ENCODE measurements at regions not wholly inside any gene's neighbourhood (a gene's known extent, or its start where the extent isn't known, plus 50 kb on each side); places are given as distances from the start of the nearest gene placed in this dataset.

DNA sequence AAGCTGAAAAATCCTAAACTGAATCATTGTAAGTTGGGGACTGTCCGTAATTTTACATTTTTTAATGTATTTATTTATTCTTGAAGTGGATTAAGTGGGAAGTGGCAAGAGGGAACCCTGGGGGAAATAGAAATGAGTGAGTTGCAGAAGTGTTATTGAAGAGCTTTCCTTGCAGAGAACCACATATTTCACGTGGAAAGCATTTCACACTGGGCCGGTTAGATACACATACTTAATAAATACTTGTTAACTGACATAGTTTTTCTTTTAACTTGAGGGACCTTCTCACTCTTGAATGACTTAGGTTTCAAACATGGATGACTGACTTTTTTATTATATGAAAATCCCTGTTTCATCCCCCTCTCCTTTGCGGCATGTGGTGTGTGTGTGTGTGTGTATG lies 239.3 kb downstream of the LMO4 start:
- no peak for DNase-seq

DNA sequence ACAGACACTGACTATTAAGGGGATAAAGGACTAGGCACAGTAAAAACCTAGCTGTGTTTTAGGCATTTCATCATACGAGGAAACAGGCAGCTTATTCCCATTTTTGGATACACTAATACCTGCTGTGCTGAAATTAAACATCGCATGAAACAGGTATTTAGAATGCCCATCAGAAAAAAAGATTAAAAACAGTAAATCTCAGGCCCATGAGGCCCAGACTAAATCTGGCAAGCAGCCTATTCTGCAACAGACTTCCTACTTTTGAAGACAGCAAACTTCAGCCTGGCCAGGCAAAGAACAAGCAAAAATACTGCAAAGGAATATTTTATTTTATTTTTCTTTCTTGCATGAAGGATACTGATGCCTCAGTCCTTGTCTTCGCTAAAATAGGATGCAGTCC lies 240.2 kb downstream of the LMO4 start:
- DNase-seq = no peak

DNA sequence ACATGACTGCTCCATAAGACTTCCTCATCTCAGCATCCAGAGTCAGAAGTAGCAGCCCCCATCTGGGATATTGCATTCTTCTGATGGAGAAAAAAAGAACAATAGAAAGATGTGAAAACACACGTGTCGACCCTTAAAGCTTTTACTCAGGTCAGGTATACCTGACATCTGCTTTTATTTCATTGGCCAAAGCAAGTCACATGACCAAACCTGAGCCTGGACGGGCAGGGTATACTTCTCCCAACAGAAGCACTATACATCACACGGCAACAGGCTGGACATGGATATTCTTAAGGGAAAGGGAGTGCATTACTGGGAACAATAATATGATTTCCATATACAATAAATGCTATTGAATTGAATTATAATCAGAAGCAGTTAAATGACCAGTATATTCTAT lies 243.3 kb downstream of the LMO4 start:
- no peak for DNase-seq

DNA sequence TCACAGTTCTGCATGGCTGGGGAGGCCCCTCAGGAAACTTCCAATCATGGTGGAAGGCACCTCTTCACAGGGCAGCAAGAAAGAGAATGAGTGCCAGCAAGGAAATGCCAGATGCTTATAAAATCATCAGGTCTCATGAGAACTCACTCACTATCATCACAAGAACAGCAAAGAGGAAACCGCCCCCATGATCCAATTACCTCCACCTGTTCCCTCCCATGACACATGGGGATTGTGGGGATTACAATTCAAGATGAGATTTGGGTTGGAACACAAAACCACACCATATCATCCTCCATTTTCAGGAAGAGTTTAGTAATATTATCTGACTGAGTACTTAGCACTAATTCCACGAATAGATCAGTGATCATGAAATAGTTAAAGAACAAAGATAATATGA lies 244.2 kb downstream of the LMO4 start:
- no peak for DNase-seq

DNA sequence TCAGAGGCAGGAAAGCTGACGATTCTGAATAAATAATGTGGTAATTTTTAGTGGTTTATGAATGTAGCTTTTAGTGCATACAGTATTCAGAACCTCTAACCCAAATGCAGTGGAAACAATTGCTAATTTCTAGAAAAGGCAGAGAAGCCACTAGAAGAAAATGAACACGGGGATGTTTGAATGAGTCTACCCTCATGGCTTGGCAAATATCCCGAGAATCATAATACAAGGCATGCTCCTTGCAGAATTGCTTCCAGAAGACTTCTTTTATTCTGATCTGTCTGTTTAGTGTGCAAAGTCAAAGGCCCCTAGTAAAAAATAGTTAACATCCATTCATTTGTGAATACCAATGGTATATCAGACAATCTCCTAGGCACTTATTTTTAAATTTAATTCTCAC lies 246.8 kb downstream of the LMO4 start:
- no peak for DNase-seq

DNA sequence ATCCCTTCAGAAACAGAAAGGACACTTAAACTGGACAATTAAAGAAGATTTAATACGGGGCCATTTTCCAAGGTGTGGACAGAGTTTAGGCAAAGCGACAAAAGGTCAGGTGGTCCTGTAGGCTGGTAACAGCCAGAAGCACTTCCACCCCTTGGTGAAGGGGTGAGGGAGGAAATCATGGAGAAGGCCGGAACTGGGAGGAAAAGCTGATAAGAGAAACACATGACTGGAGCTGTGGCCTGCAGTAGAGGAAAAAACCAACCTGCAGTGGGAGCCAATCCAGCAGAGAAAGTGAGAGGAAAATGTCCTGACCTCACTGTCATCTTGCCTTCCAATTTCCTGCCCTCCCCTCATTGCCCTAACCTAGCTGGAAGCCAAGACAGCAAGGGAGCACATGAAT lies 249.8 kb downstream of the LMO4 start:
- no peak for DNase-seq

DNA sequence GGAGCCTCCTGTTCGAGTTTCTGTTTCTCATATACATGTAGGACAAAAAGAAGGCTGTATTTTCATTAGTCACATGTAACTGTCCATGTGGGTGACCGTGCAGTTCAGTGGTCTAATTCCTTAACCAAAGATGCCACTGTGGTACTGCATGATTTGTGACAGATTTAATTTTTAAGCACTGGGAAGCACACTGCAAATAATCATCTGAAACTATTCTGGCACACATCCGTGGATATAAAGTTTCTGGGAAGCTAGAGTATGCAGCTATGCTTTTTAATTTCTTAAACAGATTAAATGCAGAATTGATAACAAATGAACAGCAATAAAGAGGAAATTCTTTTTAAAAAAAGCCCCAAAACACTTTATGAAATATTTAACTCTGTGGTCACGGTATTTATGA lies 254.8 kb downstream of the LMO4 start:
- DNase-seq = no peak

DNA sequence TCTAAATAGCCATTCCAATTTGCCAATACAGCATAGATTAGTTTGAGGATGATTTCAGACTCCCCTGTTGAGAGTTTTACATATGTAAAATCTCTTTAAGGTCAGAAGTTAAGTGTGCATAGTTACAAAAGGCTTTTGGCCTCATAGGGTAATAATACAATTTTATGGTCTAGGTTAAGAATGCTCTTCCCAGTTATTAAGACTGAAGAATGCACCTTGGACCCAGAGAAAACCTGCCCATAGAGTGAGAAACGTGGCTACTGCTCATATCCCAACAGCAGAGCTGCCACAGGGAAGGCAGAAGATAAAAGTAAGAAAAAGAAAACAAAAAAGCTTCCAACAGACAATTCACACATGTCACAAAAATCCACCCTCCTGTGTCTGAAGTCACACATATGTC lies 255.9 kb downstream of the LMO4 start:
- no peak for DNase-seq

DNA sequence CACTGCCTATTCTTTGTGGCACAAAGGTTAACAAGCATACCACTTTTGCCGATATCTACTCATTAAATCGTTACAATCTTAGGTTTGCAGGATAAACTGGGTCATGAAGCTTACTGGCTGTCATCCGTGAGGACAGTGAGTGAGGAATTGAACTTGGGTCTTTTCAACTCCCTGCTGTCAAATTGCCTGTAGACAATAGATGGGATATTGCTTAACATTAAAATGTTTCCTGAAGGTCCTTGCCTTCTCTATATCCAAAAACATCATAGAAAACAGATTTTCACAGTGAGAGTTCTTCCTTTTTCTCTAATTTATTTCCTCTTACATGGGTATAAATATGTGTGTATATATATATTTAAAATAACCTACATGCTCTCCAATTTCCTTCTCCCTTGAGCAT lies 257.8 kb downstream of the LMO4 start:
- DNase-seq = no peak

DNA sequence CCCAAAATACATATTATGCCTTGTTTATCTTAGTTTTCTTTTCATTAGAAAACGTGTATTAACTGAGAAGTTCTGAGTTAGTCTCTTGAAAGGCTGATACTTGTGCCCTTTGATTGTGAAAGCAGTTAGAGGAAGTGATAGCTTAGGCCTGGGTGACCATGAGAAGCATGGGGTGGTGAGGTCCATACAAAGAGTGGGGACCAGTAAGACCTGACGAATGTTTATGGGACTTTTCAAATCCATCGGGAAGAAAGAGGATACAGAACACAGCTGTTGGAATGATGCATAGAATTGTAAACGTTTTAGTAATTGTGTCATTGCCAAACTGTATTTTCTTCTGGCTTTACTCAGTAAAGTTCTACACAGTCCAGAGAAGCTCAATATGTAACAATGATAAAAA lies 259.8 kb downstream of the LMO4 start:
- DNase-seq = no peak

DNA sequence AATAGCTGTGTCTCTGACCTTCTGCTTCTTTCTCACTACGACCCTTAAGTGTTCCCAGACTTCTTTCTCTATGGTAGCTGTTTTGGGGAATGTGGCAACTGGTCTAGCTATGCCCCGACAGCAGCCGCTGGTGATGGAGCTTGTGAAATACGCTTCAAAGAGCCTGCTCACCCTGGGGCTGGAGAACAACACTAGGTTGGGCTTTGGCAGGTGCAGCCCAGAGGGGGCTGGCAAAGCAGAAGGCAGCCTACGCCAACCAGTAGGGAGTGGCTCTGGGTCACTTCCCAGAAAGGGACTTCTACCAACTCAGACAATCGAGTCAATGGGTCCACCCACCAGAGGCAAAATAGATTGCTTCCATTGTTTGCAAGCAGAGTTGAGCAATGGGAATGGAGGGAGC lies 262.8 kb downstream of the LMO4 start:
- no peak for DNase-seq

DNA sequence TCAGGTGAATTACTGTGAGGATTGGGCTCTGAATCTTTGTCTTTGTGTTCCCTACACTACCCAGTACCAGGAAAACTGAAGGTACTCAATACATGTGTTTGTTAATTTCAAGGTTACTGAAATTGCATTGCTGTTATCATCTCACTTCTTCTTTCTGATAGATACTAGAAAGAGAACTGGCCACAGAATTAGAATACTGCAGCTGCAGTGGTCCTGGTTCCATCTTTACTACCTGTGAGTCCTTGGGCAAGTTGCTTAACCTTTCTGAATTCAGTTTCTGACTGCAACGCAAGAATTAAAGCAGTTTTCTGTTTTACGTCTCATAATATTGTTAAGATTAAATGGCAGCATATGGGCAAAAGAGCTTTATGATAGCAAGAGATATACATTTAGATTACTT lies 263.5 kb downstream of the LMO4 start:
- no peak for DNase-seq

DNA sequence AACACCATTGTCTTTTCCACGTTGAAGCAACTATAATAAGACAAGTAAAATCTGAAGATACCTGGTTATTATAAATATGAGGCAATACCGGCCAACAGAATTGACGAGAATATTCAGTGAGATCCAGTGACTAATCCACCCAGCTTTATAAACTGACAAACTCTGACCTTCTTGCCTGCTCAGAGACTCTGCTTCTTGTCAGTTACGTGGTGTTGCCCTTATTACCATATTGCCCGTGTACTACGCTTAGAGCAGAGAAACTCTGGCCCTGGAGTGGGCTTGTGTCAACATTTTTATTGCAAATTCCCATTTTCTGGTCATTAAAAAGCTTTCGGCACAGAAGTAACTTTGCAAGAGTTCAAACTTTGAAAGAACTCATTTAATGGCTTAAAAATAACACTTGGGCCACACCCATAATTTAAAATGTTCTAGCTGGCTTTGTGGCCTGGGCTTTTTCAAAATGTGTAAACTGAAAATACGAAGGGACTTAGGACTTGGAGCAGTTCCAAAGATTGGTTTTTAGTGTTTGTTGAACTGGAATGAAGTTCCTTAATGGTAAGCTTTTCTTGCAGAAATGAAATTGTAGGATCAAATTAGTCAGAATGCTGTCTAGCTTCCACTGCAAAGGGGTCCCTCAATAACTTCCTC lies 266.2 kb downstream of the LMO4 start:
- no peak for DNase-seq

DNA sequence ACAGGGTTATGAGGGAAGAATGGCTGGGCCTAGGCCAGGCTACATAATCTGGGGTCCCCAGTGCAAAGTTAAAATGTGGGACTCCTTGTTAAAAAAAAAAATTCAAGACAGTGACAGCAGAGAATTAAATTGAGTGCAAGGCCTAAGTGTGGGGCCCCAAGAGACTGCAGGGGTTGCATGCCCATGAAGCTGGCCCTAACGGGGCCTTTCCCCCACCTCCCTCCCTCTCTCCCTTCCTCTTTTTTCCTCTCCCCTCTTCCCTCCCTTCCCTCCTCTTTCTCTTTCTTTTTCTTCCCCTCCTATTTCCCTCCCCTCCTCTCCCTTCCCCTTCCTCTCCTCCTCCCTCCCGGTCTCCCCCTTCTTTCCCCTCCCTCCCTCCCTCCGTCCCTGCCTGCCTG lies 266.7 kb downstream of the LMO4 start:
- no peak for DNase-seq

DNA sequence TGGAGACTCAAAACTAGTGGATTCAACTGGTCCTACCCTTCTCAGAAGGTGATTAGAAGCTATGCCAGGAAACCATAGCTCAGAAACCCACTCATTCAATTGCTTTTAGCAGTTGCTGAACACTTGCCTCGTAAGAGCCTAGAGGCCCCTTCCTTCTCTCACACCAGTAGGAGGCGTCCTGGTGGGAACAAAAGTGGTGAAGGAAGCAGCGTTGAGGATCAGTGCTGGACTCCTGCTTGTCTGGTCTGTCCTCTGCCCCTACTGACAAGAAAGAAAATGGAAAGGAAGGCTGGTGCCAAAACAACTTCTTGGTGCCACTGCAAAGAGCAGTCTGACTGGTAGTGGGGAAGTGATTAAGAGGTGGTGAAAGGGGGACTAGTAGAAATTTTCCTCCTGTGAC lies 269.7 kb downstream of the LMO4 start:
- no peak for DNase-seq

DNA sequence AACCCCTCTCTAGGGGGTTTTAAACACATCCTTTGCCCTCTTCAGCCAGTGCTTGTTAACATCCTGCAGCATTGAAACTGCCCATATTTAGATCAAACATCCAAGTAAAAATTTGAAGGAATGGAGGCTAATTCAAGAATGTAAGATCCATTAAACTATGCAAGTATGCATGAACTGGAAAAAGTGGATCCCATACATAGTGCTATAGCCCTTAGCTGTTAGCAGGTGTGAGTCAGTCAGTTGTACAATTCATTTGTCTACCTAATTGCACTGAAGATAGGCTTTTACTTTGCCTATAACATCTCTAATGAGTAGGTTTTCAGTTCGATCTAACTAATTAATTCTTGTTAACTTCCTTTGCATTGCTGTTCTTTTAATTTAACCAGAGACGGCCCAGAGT lies 270.9 kb downstream of the LMO4 start:
- DNase-seq = no peak

DNA sequence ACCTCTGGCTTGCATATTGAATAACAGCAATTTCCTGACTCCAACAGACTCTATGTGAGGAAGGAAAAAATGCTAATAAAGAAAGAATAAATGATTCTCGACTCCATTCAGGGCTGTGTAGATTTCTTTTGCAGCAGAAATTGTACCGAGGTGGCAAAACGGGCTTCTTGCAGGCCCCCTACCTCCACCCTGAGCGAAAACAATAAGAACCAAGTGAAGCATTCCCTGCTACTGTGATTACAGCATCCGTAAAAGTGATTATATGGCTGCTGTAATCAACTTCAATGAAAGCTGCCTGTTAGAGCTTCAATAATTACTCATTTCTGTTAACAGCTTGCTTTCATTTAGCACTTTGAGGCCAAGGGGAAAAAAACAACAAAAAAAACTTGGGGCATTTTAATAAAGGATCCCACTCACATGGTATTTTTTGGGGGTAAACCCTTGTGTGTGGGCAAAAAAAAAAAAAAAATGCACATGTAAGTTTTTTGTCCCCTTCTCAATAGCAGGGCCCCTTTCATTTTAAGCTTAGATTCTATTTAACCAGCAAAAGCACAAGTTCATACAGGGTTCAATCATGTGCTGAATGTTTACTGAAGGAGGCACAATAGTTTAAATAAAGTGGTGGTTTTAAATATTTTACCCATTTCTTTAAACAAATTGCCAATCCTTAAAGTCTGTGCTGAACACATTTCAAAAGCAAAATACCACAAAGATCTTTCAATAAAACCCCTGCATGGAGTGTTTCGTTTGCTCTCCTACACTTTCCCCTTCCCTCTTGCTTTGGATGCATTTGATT lies 271.6 kb downstream of the LMO4 start:
- DNase-seq = no peak

DNA sequence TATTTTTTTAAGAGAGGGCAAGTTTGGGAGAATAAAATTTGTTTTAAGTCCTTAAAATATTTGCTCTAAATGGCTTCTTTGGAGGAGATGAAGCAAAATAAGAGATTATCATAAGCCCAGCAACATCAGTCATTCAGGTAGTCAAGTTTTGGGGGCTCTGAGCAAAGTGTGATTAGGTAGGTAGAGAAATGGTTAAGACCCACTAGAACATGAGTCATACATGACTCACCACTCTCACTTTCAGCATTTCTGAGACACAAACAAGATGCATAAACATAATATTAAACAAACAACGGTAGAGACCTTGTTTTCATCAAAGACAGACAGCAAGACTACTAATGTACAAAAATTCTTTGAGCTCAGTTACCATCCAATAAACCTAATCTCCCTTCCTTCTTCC lies 272.2 kb downstream of the LMO4 start:
- DNase-seq = no peak

DNA sequence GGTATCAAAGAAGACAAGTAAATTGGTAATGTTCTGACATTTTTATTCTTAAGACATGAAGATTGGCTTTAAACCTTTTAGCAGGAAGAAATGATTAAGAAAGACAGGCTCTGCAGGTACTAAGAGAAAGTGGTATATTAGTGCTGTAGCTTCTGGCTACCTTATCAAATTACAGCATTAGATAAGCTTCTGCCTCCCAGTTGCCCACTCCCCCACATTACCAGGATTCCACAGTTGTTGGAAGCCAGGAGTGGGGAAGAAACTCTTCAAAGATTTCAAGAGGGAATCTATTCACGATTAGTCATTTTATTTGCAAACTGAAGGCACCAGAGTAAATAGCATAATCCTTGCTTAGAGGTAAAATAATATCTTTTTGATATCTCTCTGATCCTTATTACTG lies 274.9 kb downstream of the LMO4 start:
- DNase-seq = no peak

DNA sequence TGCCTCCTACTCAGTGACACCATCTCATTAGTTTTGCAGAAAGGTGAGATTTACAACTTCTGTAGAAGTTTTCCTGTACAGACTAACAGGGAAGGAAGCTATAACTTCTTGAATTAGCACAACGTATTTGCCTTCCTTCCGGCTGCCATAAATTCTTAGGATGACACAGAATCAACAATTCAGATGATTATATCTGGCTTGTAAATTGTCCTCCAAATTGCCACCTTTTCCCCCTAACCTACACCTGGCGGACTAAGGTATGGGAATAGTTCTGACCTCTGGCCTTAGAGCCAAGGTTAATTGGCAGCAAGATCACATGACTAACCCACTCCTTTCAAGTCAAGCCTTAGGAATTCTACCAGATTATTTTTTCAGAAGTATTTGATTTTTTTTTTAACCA lies 284.3 kb downstream of the LMO4 start:
- DNase-seq = no peak

DNA sequence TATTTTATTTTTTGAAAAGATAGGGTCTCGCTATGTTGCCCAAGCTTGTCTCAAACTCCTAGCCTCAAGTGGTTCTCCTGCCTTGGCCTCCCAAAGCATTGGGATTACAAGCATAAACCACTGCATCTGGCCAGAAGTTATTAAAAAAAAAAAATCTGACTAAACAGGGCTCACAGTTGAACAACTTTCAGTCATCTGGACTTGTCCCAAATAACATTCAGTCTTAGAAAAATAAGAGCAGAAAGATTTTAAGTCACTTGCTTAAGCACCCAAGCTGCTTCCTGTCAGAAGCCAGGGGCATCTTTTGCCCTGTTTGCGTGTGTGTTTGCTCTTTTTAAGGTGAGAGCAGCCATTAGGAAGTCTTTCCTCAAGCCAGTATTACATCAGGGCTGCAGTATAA lies 286.8 kb downstream of the LMO4 start:
- DNase-seq = no peak

DNA sequence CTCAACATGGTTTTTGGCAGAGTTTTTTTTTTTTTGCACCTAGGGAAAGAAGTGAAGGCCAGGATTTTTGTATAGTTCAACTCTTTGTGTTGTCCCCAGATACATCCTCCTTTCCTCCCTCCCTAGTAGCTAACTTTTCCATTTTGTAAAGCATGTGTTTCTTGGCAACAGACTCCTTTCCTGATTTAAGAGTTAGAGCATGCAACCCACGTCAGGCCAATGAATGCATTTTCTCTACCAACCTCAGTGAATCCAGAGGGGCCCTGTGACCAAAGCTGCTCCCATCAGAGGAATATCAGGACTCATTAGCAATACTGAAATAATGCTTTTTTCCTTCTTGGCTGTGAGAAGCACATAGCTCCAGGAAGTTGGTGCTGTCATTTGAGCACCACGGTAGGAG lies 287.2 kb downstream of the LMO4 start:
- DNase-seq = no peak

DNA sequence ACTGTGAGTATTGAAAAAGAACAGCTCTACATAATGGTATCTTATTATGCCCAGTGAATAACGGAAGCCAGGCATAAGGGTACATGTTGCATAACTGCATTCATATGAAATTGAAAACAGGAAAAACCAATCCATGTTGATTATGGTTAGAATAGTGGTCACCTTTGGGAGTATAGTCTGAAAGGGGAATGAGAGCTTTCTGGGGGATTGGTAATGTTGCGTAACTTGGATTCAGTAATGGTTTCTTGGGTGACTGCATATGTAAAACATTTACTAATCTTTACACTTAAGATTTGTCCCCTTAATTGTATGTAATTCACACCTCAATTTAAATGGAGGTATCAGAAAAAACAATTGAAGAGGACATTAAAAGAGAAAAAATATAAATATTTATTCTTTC lies 292.1 kb downstream of the LMO4 start:
- no peak for DNase-seq

DNA sequence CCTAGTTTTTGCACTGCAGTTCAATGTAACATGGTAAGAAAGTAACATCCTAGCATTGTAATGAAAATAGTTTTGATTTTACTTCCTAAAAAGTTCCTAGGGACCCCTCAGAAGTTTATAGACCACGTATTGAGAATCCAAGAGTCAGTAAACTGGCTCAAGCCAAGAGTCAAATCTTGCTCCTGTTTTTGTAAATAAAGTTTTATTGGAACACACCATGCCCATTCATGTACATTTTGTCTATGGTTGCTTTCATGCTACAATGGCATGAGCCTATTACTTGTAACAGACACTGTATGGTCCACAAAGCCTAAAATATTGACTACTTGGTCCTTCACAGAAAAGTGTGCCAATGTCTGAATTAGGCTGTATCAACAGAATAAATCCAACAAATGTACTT lies 301.0 kb downstream of the LMO4 start:
- DNase-seq = no peak

DNA sequence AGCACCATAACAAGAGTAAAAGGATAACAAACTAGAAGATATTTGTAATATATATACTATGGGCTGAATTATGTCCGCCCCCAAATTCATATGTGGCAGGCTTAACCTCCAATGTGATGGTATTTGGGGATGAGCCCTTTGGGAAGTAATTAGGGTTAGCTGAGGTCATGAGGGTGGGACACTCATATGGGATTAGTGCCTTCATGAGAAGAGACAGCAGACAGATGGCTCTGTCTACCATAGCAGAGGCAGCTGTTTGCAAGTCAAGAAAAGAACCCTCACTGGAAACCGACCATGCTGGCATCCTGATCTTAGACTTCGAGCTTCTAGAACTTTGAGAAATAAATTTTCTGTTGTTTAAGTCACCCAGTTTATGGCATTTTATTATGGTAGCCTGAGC lies 303.6 kb downstream of the LMO4 start:
- no peak for DNase-seq

Data from stimulated activated CD4-positive, alpha-beta T cell treated with anti-CD3 and anti-CD28 coated beads, Interleukin-4, amount 100 ng/mL, for 24 hours (primary cell).